Tibial nerve (tissue), 4 donors: ENCODE measurements at regions not wholly inside any gene's neighbourhood (a gene's known extent, or its start where the extent isn't known, plus 50 kb on each side); places are given as distances from the start of the nearest gene placed in this dataset.

Source experiments
- EP300 ChIP-seq, 2 donors: sonication (generic); formaldehyde crosslinking; IDR thresholded peaks; one replicate each; pipeline ENCODE4 v1.6.1; 2017; ENCODE audit warnings: antibody characterized with exemption in 2 of 2, mild to moderate bottlenecking in 1 of 2
- POLR2A ChIP-seq, 2 donors: fragments of 450-650 bp; IDR thresholded peaks; one replicate each; pipeline ENCODE4 v1.6.1; 2017; ENCODE audit warnings: antibody characterized with exemption in 2 of 2, mild to moderate bottlenecking in 2 of 2, moderate library complexity in 2 of 2
- TF ChIP-seq, protein P1 (sequence below), 5 experiments: fragments of 200-600 bp in 3 of 5; fragments of 450-650 bp in 2 of 5; sonication (generic) in 3 of 5; IDR thresholded peaks; one replicate each; pipeline ENCODE4 v1.5.1; 2016 to 2019; ENCODE audit warnings: antibody characterized with exemption in 5 of 5, mild to moderate bottlenecking in 3 of 5, moderate library complexity in 2 of 5

DNA sequence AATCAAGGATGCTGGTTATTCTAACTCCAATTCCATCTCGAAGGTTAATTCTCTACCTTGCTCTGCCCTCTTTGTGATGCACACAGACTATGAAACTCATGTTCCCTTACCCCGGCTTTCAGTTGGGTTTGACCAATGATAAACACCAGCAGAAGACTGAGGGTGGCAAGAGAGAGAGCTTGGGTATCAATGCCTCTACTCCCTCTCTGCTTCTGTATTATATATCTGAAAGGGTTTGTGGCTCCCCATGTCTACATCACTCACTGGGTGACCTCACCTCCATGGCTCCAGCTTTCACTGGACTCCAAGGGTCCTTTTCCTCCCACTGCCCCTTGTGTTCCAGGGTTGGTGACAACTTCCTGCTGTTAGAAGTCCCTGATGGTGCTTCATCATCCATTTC is 659.0 kb upstream of the TBX3 start:
- TF ChIP-seq, protein P1, sequence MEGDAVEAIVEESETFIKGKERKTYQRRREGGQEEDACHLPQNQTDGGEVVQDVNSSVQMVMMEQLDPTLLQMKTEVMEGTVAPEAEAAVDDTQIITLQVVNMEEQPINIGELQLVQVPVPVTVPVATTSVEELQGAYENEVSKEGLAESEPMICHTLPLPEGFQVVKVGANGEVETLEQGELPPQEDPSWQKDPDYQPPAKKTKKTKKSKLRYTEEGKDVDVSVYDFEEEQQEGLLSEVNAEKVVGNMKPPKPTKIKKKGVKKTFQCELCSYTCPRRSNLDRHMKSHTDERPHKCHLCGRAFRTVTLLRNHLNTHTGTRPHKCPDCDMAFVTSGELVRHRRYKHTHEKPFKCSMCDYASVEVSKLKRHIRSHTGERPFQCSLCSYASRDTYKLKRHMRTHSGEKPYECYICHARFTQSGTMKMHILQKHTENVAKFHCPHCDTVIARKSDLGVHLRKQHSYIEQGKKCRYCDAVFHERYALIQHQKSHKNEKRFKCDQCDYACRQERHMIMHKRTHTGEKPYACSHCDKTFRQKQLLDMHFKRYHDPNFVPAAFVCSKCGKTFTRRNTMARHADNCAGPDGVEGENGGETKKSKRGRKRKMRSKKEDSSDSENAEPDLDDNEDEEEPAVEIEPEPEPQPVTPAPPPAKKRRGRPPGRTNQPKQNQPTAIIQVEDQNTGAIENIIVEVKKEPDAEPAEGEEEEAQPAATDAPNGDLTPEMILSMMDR (IDR thresholded peaks at IDR 0.05), result no peak
- TF ChIP-seq POLR2A (IDR thresholded peaks at IDR 0.05) (no peak), EP300 (IDR thresholded peaks at IDR 0.05) (no peak)
